CD8-positive, alpha-beta memory T cell (primary cell): ENCODE measurements at regions not wholly inside any gene's neighbourhood (a gene's known extent, or its start where the extent isn't known, plus 50 kb on each side); places are given as distances from the start of the nearest gene placed in this dataset.

Experiments
- CTCF ChIA-PET: fragments of 350-600 bp; sonication (Branson Sonifier 250); formaldehyde crosslinking; loops from one replicate; lab custom pipeline; 2021; ENCODE audit warnings: antibody characterized with exemption; lab: Charles Lee
- POLR2A ChIA-PET: fragments of 350-600 bp; sonication (Branson Sonifier 250); formaldehyde crosslinking; loops from one replicate; lab custom pipeline; 2021; ENCODE audit warnings: antibody characterized with exemption; lab: Charles Lee
- DNase-seq, 5 donors: peaks; one replicate each; pipeline versions ENCODE4 v3.0.0 to v3.0.0-alpha.2; 2020 to 2022; ENCODE audit warnings: mixed read lengths in 1 of 5
- H3K27ac ChIP-seq: one replicate; pipeline ENCODE4 v1.7.0; 2013; ENCODE audit warnings: low read depth, mild to moderate bottlenecking, low read length, moderate library complexity
- H3K27me3 ChIP-seq: 2 replicates; pipeline ENCODE4 v1.7.0; 2013; ENCODE audit warnings: low read length, mild to moderate bottlenecking; ENCODE audit not compliant: insufficient read depth, poor library complexity, severe bottlenecking
- H3K36me3 ChIP-seq: 2 replicates; pipeline ENCODE4 v1.7.0; 2013; ENCODE audit warnings: mild to moderate bottlenecking, low read length, moderate library complexity; ENCODE audit not compliant: insufficient read depth
- H3K4me1 ChIP-seq: 2 replicates; pipeline ENCODE4 v1.7.0; 2013; ENCODE audit warnings: mild to moderate bottlenecking, low read length, moderate library complexity; ENCODE audit not compliant: insufficient read depth
- H3K4me3 ChIP-seq: 2 replicates; pipeline ENCODE4 v1.7.0; 2013; ENCODE audit warnings: mild to moderate bottlenecking, low read length
- H3K9me3 ChIP-seq: 2 replicates; pipeline ENCODE4 v1.7.0; 2013; ENCODE audit warnings: mild to moderate bottlenecking, low read length
- H3K27ac Mint-ChIP-seq, 8 donors: one replicate each; pipeline ENCODE4 v1.8.0; 2020 to 2021; ENCODE audit warnings: mixed read lengths in 8 of 8, mild to moderate bottlenecking in 6 of 8, inconsistent platforms in 3 of 8, moderate library complexity in 3 of 8
- H3K27me3 Mint-ChIP-seq, 2 donors: one replicate each; pipeline ENCODE4 v1.8.0; 2020 to 2021; ENCODE audit warnings: mixed read lengths in 2 of 2, mild to moderate bottlenecking in 1 of 2, moderate library complexity in 1 of 2
- H3K36me3 Mint-ChIP-seq, 3 donors: one replicate each; pipeline ENCODE4 v1.8.0; 2020 to 2021; ENCODE audit warnings: mixed read lengths in 3 of 3, inconsistent platforms in 1 of 3, mild to moderate bottlenecking in 1 of 3
- H3K4me1 Mint-ChIP-seq, 3 donors: one replicate each; pipeline ENCODE4 v1.8.0; 2020 to 2021; ENCODE audit warnings: mixed read lengths in 3 of 3, inconsistent platforms in 1 of 3, mild to moderate bottlenecking in 1 of 3
- H3K4me3 Mint-ChIP-seq, 7 donors: one replicate each; pipeline ENCODE4 v1.8.0; 2020 to 2021; ENCODE audit warnings: mixed read lengths in 7 of 7, mild to moderate bottlenecking in 6 of 7, moderate library complexity in 4 of 7, inconsistent platforms in 2 of 7
- H3K9me3 Mint-ChIP-seq, 5 donors: one replicate each; pipeline ENCODE4 v1.8.0; 2020 to 2022; ENCODE audit warnings: mixed read lengths in 5 of 5, mild to moderate bottlenecking in 3 of 5, moderate library complexity in 2 of 5, inconsistent platforms in 1 of 5

DNA sequence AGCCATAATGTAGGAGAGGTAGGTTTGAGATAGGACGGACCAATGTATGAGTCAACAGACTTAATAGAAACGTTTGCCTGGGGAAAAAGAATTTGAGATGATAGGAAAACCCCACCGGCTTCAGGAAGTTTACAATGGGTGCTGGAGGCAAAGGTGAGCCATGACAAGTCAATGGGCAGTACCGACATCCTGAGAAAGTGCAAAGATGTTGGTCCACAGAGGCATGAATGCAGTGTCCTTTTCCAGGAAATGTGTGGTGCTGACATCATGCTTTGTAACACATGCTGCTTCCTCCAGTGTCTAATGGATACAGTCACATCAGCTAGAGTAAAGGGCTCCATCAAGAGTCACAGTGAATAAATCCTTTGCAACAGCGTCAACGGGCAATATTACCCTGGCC, 533.6 kb downstream of the INHBA start:
- DNase-seq = no peak
- no peaks in the 10 kb centered on the region for H3K36me3 Mint-ChIP-seq
- Histone ChIP-seq H3K4me3 (no peak overlapping the region), H3K9me3 (no peaks in the 10 kb centered on the region), H3K27me3 (no peaks in the 10 kb centered on the region), H3K36me3 (no peaks in the 10 kb centered on the region), H3K4me1 (no peaks in the 10 kb centered on the region), H3K27ac (no peak overlapping the region)
- H3K27me3 Mint-ChIP-seq = no peaks in the 10 kb centered on the region
- no peak overlapping the region for H3K27ac Mint-ChIP-seq
- H3K4me3 Mint-ChIP-seq = no peak overlapping the region
- CTCF ChIA-PET = no interaction called here
- peaks cover 2 to 28% (median 4%) of the 10 kb centered on the region in 5 donors for H3K9me3 Mint-ChIP-seq
- POLR2A ChIA-PET = no interaction called here
- no peaks in the 10 kb centered on the region for H3K4me1 Mint-ChIP-seq

DNA sequence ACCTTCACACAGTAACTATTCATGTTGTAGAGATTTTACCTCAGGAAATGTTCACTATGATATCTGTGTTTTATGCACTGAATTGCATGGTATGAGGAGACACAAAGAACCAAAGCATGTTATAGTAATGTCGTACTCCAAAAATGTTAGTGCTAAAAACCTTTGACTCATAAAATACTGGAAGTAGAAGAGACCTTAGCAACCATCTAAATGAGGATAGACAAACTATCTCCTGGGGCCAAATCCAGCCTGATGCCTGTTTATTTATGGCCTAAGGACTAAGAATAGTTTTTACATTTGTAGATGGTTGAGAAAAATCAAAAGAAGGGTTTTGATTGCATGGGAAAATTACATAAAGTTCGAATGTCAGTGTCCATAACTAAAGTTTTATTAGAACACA, 535.1 kb downstream of the INHBA start:
- Mint-ChIP-seq H3K4me1 (no peaks in the 10 kb centered on the region), H3K27ac (no peak overlapping the region), H3K27me3 (no peaks in the 10 kb centered on the region), H3K4me3 (no peak overlapping the region), H3K36me3 (no peaks in the 10 kb centered on the region), H3K9me3 (peaks cover 0 to 21% (median 4%) of the 10 kb centered on the region in 5 donors)
- Histone ChIP-seq H3K27me3 (no peaks in the 10 kb centered on the region), H3K4me1 (no peaks in the 10 kb centered on the region), H3K9me3 (no peaks in the 10 kb centered on the region), H3K4me3 (no peak overlapping the region), H3K36me3 (no peaks in the 10 kb centered on the region), H3K27ac (no peak overlapping the region)
- POLR2A ChIA-PET = no interaction called here
- CTCF ChIA-PET = no interaction called here
- DNase-seq = no peak

DNA sequence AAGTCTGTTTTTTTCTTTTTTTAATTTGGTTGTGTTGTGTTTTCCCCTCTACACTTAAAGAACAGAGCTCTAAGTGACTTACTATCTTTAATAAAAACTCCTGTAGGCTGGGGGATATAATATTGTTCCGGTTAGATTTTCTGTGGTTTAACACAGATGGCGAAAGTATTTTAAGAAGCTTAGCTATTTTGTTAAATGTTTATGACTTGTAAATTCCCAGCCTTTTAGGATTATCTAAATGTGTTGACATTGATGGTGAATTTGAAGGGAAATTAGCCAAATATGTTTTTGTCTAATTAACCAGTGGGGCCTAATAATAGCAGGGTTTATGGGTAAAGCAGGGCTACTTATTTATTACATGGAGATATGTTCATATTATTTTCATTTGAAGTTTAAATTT, 538.5 kb downstream of the INHBA start:
- H3K4me3 ChIP-seq = no peak overlapping the region
- ChIA-PET POLR2A (no interaction called here), CTCF (no interaction called here)
- no peaks in the 10 kb centered on the region for H3K36me3 Mint-ChIP-seq
- no peak for DNase-seq
- H3K4me1 Mint-ChIP-seq = no peaks in the 10 kb centered on the region
- no peaks in the 10 kb centered on the region for H3K4me1 ChIP-seq
- no peak overlapping the region for H3K27ac ChIP-seq
- H3K27me3 Mint-ChIP-seq = no peaks in the 10 kb centered on the region
- no peaks in the 10 kb centered on the region for H3K36me3 ChIP-seq
- H3K9me3 Mint-ChIP-seq = peaks cover 4 to 19% (median 5%) of the 10 kb centered on the region in 5 donors
- no peak overlapping the region for H3K27ac Mint-ChIP-seq
- no peaks in the 10 kb centered on the region for H3K27me3 ChIP-seq
- no peak overlapping the region for H3K4me3 Mint-ChIP-seq
- no peaks in the 10 kb centered on the region for H3K9me3 ChIP-seq

DNA sequence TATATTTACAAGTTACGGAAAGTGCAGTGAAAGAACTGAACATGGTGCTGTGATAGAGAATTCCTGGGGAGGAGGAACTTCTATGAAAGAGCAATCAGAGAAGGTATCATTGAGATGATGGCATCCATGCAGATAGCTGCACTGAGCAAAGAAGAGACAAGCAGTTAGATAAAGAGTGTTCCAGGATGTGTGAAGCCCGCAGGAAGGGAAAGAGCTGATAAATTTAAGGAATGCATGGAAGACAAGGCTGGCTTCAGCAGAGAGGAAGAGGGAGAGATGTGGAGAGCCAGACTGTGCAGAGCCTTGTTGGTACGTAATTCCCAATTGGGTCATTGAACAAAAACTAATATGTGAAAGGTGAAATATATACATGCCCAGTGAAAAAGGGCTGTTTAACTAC, 538.9 kb downstream of the INHBA start:
- Histone ChIP-seq H3K4me1 (no peaks in the 10 kb centered on the region), H3K4me3 (no peak overlapping the region), H3K36me3 (no peaks in the 10 kb centered on the region), H3K27me3 (no peaks in the 10 kb centered on the region), H3K9me3 (no peaks in the 10 kb centered on the region), H3K27ac (no peak overlapping the region)
- no peaks in the 10 kb centered on the region for H3K4me1 Mint-ChIP-seq
- H3K36me3 Mint-ChIP-seq = no peaks in the 10 kb centered on the region
- no peak overlapping the region for H3K27ac Mint-ChIP-seq
- ChIA-PET CTCF (no interaction called here), POLR2A (no interaction called here)
- no peaks in the 10 kb centered on the region for H3K27me3 Mint-ChIP-seq
- DNase-seq = no peak
- no peak overlapping the region for H3K4me3 Mint-ChIP-seq
- peaks cover 2 to 19% (median 5%) of the 10 kb centered on the region in 5 donors for H3K9me3 Mint-ChIP-seq

DNA sequence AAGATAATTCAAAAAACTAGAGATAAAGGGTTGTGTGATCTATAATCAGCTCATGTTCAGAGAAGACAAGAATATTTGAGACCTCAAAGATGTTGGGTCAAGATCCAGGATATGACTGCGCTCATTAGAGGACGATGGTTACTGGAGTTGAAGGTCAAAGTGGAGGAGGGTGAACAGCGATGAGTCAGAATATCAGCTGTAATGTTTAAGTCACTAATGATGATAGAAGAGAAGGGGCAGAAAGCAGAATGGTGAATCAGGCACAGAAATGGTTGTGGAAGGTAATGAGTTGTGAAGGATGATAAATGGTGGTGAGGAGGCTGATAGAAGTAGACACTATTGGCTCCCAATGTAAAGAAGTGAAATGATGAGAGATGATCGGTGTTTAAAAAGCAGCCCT, 540.3 kb downstream of the INHBA start:
- Histone ChIP-seq H3K4me1 (no peaks in the 10 kb centered on the region), H3K4me3 (no peak overlapping the region), H3K27ac (no peak overlapping the region), H3K27me3 (no peaks in the 10 kb centered on the region), H3K9me3 (no peaks in the 10 kb centered on the region), H3K36me3 (no peaks in the 10 kb centered on the region)
- Mint-ChIP-seq H3K4me3 (no peak overlapping the region), H3K27ac (no peak overlapping the region), H3K9me3 (peaks cover 3 to 21% (median 4%) of the 10 kb centered on the region in 5 donors), H3K4me1 (no peaks in the 10 kb centered on the region), H3K27me3 (no peaks in the 10 kb centered on the region), H3K36me3 (no peaks in the 10 kb centered on the region)
- ChIA-PET POLR2A (no interaction called here), CTCF (no interaction called here)
- no peak for DNase-seq

DNA sequence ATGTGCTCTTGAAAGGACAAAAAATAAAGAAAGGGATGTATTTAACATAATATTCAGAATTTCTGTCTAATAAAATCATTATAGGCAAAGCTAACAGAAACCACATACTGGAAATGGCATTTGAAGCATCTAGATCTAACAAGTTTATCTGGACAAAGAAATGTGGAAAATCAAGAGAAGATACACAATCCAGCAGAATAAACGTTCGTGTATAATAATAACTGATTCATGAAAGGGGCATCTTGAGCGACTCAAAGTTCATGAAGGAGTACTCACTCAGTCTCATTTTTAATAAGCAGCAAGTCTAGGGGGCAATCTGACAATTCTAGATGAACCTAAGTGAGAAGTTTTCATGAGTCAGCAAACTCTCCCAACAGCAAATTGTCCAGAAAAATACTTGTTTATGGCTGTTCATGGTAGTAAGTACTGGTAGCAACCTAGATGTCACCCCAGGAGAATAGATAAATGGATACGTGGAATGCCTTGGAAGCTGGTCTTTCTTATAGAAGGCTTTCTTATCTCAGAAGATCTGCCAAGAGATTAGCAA, 541.8 kb downstream of the INHBA start:
- H3K36me3 Mint-ChIP-seq = no peaks in the 10 kb centered on the region
- H3K4me1 Mint-ChIP-seq = no peaks in the 10 kb centered on the region
- no peak overlapping the region for H3K27ac Mint-ChIP-seq
- Histone ChIP-seq H3K4me1 (no peaks in the 10 kb centered on the region), H3K4me3 (no peak overlapping the region), H3K27me3 (no peaks in the 10 kb centered on the region), H3K27ac (no peak overlapping the region), H3K36me3 (no peaks in the 10 kb centered on the region), H3K9me3 (no peaks in the 10 kb centered on the region)
- no peak for DNase-seq
- POLR2A ChIA-PET = no interaction called here
- no peak overlapping the region for H3K4me3 Mint-ChIP-seq
- CTCF ChIA-PET = no interaction called here
- H3K9me3 Mint-ChIP-seq = peaks cover 0 to 18% (median 3%) of the 10 kb centered on the region in 5 donors
- H3K27me3 Mint-ChIP-seq = no peaks in the 10 kb centered on the region

DNA sequence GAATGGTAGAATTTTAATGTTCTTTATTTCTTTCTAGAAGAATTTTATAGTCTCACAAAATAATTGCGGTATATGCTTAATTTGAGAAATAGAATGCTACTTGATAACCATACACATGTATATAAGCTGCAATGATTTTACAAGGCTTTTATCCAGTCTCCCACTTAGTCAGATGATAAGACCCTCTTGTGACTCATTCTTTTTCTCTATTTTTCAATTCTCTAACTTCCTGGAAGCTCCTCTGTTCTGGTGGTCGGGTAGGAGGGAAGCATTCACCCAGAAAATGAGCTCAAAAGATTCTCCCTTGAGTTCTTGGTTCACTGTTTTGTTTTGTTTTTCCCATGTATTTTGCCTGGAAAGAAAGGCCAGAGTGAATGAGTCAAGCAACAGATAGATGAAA, 546.6 kb downstream of the INHBA start:
- POLR2A ChIA-PET = no interaction called here
- H3K27me3 ChIP-seq = no peaks in the 10 kb centered on the region
- no peak overlapping the region for H3K27ac ChIP-seq
- no peaks in the 10 kb centered on the region for H3K27me3 Mint-ChIP-seq
- no peaks in the 10 kb centered on the region for H3K36me3 Mint-ChIP-seq
- H3K4me1 Mint-ChIP-seq = no peaks in the 10 kb centered on the region
- no peaks in the 10 kb centered on the region for H3K4me1 ChIP-seq
- H3K4me3 ChIP-seq = no peak overlapping the region
- H3K27ac Mint-ChIP-seq = no peak overlapping the region
- no peak overlapping the region for H3K4me3 Mint-ChIP-seq
- peaks cover 0 to 29% (median 5%) of the 10 kb centered on the region in 5 donors for H3K9me3 Mint-ChIP-seq
- CTCF ChIA-PET = no interaction called here
- no peaks in the 10 kb centered on the region for H3K9me3 ChIP-seq
- H3K36me3 ChIP-seq = no peaks in the 10 kb centered on the region
- no peak for DNase-seq

DNA sequence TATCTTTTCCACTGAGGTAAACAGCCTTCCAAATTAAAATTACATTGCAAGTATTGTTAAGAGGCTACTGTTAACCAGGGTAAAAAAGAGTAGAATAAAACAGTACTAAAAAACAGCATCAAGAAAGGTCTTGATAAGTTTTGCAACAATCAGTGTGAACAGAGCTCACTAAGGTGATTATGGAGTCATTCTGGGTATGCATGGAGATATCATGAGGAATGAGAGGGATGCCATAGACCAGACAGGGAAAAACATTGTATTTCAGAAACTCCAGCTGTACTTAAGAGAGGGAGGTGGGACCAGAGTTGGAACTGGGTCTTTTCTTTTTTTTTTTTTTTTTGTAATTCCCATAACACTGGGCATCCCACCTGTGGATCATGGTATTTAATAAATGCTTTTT, 549.6 kb downstream of the INHBA start:
- Mint-ChIP-seq H3K4me1 (no peaks in the 10 kb centered on the region), H3K9me3 (peaks cover 2 to 15% (median 4%) of the 10 kb centered on the region in 5 donors), H3K27me3 (no peaks in the 10 kb centered on the region), H3K27ac (no peak overlapping the region), H3K36me3 (no peaks in the 10 kb centered on the region), H3K4me3 (no peak overlapping the region)
- Histone ChIP-seq H3K36me3 (no peaks in the 10 kb centered on the region), H3K27me3 (no peaks in the 10 kb centered on the region), H3K9me3 (no peaks in the 10 kb centered on the region), H3K4me1 (no peaks in the 10 kb centered on the region), H3K4me3 (no peak overlapping the region), H3K27ac (no peak overlapping the region)
- DNase-seq = no peak
- ChIA-PET POLR2A (no interaction called here), CTCF (no interaction called here)
